HEK293T (cell line): ENCODE measurements at regions not wholly inside any gene's neighbourhood (a gene's known extent, or its start where the extent isn't known, plus 50 kb on each side); places are given as distances from the start of the nearest gene placed in this dataset.

Experiments
- ARNT ChIP-seq: fragments of 450-650 bp; IDR thresholded peaks from 2 replicates; pipeline ENCODE4 v1.6.1; 2017; ENCODE audit warnings: mild to moderate bottlenecking
- BHLHE40 ChIP-seq: fragments of 450-650 bp; IDR thresholded peaks from 2 replicates; pipeline ENCODE4 v1.6.1; 2016; ENCODE audit warnings: mild to moderate bottlenecking, moderate library complexity, borderline replicate concordance
- CTBP1 ChIP-seq: fragments of 450-650 bp; IDR thresholded peaks from 2 replicates; pipeline ENCODE4 v1.6.1; 2016; ENCODE audit warnings: borderline replicate concordance
- FOXA1 ChIP-seq: fragments of 450-650 bp; IDR thresholded peaks from 2 replicates; pipeline ENCODE4 v1.6.1; 2016; ENCODE audit warnings: mild to moderate bottlenecking
- FOXK2 ChIP-seq: fragments of 450-650 bp; IDR thresholded peaks from 2 replicates; pipeline ENCODE4 v1.6.1; 2016; ENCODE audit warnings: mild to moderate bottlenecking
- FOXM1 ChIP-seq: fragments of 450-650 bp; IDR thresholded peaks from 2 replicates; pipeline ENCODE4 v1.6.1; 2017; ENCODE audit warnings: mild to moderate bottlenecking, borderline replicate concordance
- HDGF ChIP-seq: fragments of 450-650 bp; IDR thresholded peaks from 2 replicates; pipeline ENCODE4 v1.6.1; 2017; ENCODE audit warnings: antibody characterized with exemption, borderline replicate concordance
- LEF1 ChIP-seq: fragments of 450-650 bp; IDR thresholded peaks from 2 replicates; pipeline ENCODE4 v1.6.1; 2017; ENCODE audit warnings: mild to moderate bottlenecking, borderline replicate concordance
- NFRKB ChIP-seq: fragments of 450-650 bp; IDR thresholded peaks from 2 replicates; pipeline ENCODE4 v1.6.1; 2016; ENCODE audit warnings: mild to moderate bottlenecking, moderate library complexity
- SP1 ChIP-seq: fragments of 450-650 bp; IDR thresholded peaks from 2 replicates; pipeline ENCODE4 v1.6.1; 2017
- SUZ12 ChIP-seq: fragments of 450-650 bp; IDR thresholded peaks from 2 replicates; pipeline ENCODE4 v1.6.1; 2016; ENCODE audit warnings: mild to moderate bottlenecking
- TARDBP ChIP-seq: fragments of 450-650 bp; IDR thresholded peaks from 2 replicates; pipeline ENCODE4 v1.6.1; 2016
- ZNF384 ChIP-seq: fragments of 450-650 bp; IDR thresholded peaks from 2 replicates; pipeline ENCODE4 v1.6.1; 2016

DNA sequence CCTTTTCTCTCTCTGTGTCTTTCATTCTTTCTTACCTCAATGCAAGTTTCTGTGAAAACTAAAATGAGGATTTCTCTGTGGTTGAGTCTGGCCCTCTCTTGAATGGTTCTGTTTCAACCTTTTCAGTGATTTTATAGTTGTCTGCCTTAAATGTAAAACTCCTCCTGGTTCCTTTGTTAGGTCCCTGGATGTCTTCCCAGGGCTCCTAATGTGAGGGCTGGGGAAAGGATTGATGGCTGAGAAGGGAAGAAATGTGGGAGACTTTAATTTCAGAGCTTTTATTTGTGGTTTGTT lies 90.6 kb upstream of the GRM7 start:
- TF ChIP-seq NFRKB (no peak), FOXM1 (no peak), ARNT (no peak), CTBP1 (no peak), ZNF384 (no peak), SP1 (no peak), FOXK2 (no peak), BHLHE40 (no peak), LEF1 (no peak), HDGF (no peak), FOXA1 (no peak), TARDBP (no peak), SUZ12 (no peak)
